Karpas-422 (cell line): ENCODE measurements at regions not wholly inside any gene's neighbourhood (a gene's known extent, or its start where the extent isn't known, plus 50 kb on each side); places are given as distances from the start of the nearest gene placed in this dataset.

Source experiments
- DNase-seq: peaks from one replicate; pipeline ENCODE4 v3.0.0-alpha.2; 2015
- H2AFZ ChIP-seq: fragments of 200-600 bp; sonication (generic); 2 replicates; pipeline ENCODE4 v1.6.1; 2014; ENCODE audit warnings: antibody characterized with exemption, low read length, mixed read lengths
- H3K27ac ChIP-seq: fragments of 200-600 bp; sonication (generic); 2 replicates; pipeline ENCODE4 v1.5.1; 2014; ENCODE audit warnings: mild to moderate bottlenecking, low read length, moderate library complexity
- H3K27me3 ChIP-seq: fragments of 200-600 bp; sonication (generic); 2 replicates; pipeline ENCODE4 v1.6.1; 2014; ENCODE audit warnings: low read length, mixed read lengths
- H3K36me3 ChIP-seq: fragments of 200-600 bp; sonication (generic); 2 replicates; pipeline ENCODE4 v1.6.1; 2014; ENCODE audit warnings: low read length, mixed read lengths; ENCODE audit not compliant: insufficient read depth
- H3K4me1 ChIP-seq: fragments of 200-600 bp; sonication (generic); 2 replicates; pipeline ENCODE4 v1.6.1; 2014; ENCODE audit warnings: mild to moderate bottlenecking, low read length, mixed read lengths
- H3K4me2 ChIP-seq: fragments of 200-600 bp; sonication (generic); 2 replicates; pipeline ENCODE4 v1.6.1; 2014; ENCODE audit warnings: low read length, low read depth, mild to moderate bottlenecking; ENCODE audit not compliant: poor library complexity, severe bottlenecking
- H3K4me3 ChIP-seq: fragments of 200-600 bp; sonication (generic); 2 replicates; pipeline ENCODE4 v1.5.1; 2014; ENCODE audit warnings: mild to moderate bottlenecking, antibody characterized with exemption, low read length, mixed read lengths
- H3K79me2 ChIP-seq: fragments of 200-600 bp; sonication (generic); 2 replicates; pipeline ENCODE4 v1.6.1; 2014; ENCODE audit warnings: mild to moderate bottlenecking, low read length, mixed read lengths
- H3K9ac ChIP-seq: fragments of 200-600 bp; sonication (generic); 2 replicates; pipeline ENCODE4 v1.6.0; 2014; ENCODE audit warnings: low read length
- H3K9me2 ChIP-seq: fragments of 200-600 bp; sonication (generic), shearing (Covaris generic); replicated peaks from 2 replicates; pipeline ENCODE4 v1.6.0; 2014; ENCODE audit warnings: mild to moderate bottlenecking, low read length, moderate library complexity; ENCODE audit not compliant: insufficient read depth
- H3K9me3 ChIP-seq: fragments of 300-700, 200-600 bp; sonication (generic); 2 replicates; pipeline ENCODE4 v1.6.1; 2014; ENCODE audit warnings: low read length, mixed read lengths
- H4K20me1 ChIP-seq: fragments of 200-600 bp; sonication (generic); 2 replicates; pipeline ENCODE4 v1.6.1; 2014; ENCODE audit warnings: mild to moderate bottlenecking, antibody characterized with exemption, low read length, low read depth; ENCODE audit not compliant: insufficient read depth

GRCh38 chr6:169866668-169867521 is 115.5 kb downstream of the ERMARD start:
- no peaks in the 10 kb centered on the region for H3K4me1 ChIP-seq
- no peaks in the 10 kb centered on the region for H3K79me2 ChIP-seq
- no peak for DNase-seq
- no peaks in the 10 kb centered on the region for H3K9me2 ChIP-seq
- no peaks in the 10 kb centered on the region for H3K36me3 ChIP-seq
- H3K9me3 ChIP-seq = no peaks in the 10 kb centered on the region
- no peak overlapping the region for H3K9ac ChIP-seq
- no peak overlapping the region for H2AFZ ChIP-seq
- no peaks in the 10 kb centered on the region for H3K27me3 ChIP-seq
- H3K4me2 ChIP-seq = no peak overlapping the region
- H3K27ac ChIP-seq = no peak overlapping the region
- H3K4me3 ChIP-seq = no peak overlapping the region
- no peaks in the 10 kb centered on the region for H4K20me1 ChIP-seq

- DNase-seq = no peak
- no peaks in the 10 kb centered on the region for H3K36me3 ChIP-seq
- no peaks in the 10 kb centered on the region for H3K9me2 ChIP-seq
- no peaks in the 10 kb centered on the region for H3K9me3 ChIP-seq
- H3K9ac ChIP-seq = no peak overlapping the region
- no peak overlapping the region for H3K4me3 ChIP-seq
- no peaks in the 10 kb centered on the region for H4K20me1 ChIP-seq
- H3K79me2 ChIP-seq = no peaks in the 10 kb centered on the region
- no peak overlapping the region for H3K4me2 ChIP-seq
- no peaks in the 10 kb centered on the region for H3K27me3 ChIP-seq
- no peaks in the 10 kb centered on the region for H3K4me1 ChIP-seq
- no peak overlapping the region for H2AFZ ChIP-seq
- H3K27ac ChIP-seq = no peak overlapping the region
Observed at GRCh38 chr6:169866140-169866534, 114.7 kb downstream of the ERMARD start.

GRCh38 chr6:169865346-169866139 is 114.1 kb downstream of the ERMARD start:
- no peak for DNase-seq
- Histone ChIP-seq H3K36me3 (no peaks in the 10 kb centered on the region), H3K4me3 (no peak overlapping the region), H2AFZ (no peak overlapping the region), H3K27ac (no peak overlapping the region), H3K79me2 (no peaks in the 10 kb centered on the region), H3K9ac (no peak overlapping the region), H3K9me2 (no peaks in the 10 kb centered on the region), H3K27me3 (no peaks in the 10 kb centered on the region), H3K9me3 (no peaks in the 10 kb centered on the region), H3K4me1 (no peaks in the 10 kb centered on the region), H4K20me1 (no peaks in the 10 kb centered on the region), H3K4me2 (no peak overlapping the region)

GRCh38 chr6:169864148-169865020 is 113.0 kb downstream of the ERMARD start:
- Histone ChIP-seq H3K9me3 (no peaks in the 10 kb centered on the region), H3K36me3 (no peaks in the 10 kb centered on the region), H3K4me2 (no peak overlapping the region), H3K79me2 (no peaks in the 10 kb centered on the region), H3K4me1 (no peaks in the 10 kb centered on the region), H2AFZ (no peak overlapping the region), H3K9ac (no peak overlapping the region), H3K27ac (no peak overlapping the region), H3K27me3 (no peaks in the 10 kb centered on the region), H3K9me2 (no peaks in the 10 kb centered on the region), H4K20me1 (no peaks in the 10 kb centered on the region), H3K4me3 (no peak overlapping the region)
- no peak for DNase-seq

GRCh38 chr6:169863710-169864109 is 112.3 kb downstream of the ERMARD start:
- Histone ChIP-seq H3K27ac (no peak overlapping the region), H3K4me3 (no peak overlapping the region), H3K36me3 (no peaks in the 10 kb centered on the region), H4K20me1 (no peaks in the 10 kb centered on the region), H3K9me2 (no peaks in the 10 kb centered on the region), H3K9ac (no peak overlapping the region), H3K4me1 (no peaks in the 10 kb centered on the region), H3K4me2 (no peak overlapping the region), H3K9me3 (no peaks in the 10 kb centered on the region), H3K79me2 (no peaks in the 10 kb centered on the region), H2AFZ (no peak overlapping the region), H3K27me3 (no peaks in the 10 kb centered on the region)
- DNase-seq = no peak

- H3K27ac ChIP-seq = no peak overlapping the region
- no peaks in the 10 kb centered on the region for H3K4me1 ChIP-seq
- H4K20me1 ChIP-seq = no peaks in the 10 kb centered on the region
- H3K9me2 ChIP-seq = no peaks in the 10 kb centered on the region
- no peak for DNase-seq
- no peak overlapping the region for H3K4me3 ChIP-seq
- no peaks in the 10 kb centered on the region for H3K27me3 ChIP-seq
- no peaks in the 10 kb centered on the region for H3K79me2 ChIP-seq
- no peaks in the 10 kb centered on the region for H3K9me3 ChIP-seq
- no peaks in the 10 kb centered on the region for H3K36me3 ChIP-seq
- H3K9ac ChIP-seq = no peak overlapping the region
- no peak overlapping the region for H2AFZ ChIP-seq
- H3K4me2 ChIP-seq = no peak overlapping the region
Observed at GRCh38 chr6:169862892-169863525, 111.6 kb downstream of the ERMARD start.

GRCh38 chr6:169862043-169862891 is 110.8 kb downstream of the ERMARD start:
- Histone ChIP-seq H3K9me2 (no peaks in the 10 kb centered on the region), H2AFZ (no peak overlapping the region), H3K9me3 (no peaks in the 10 kb centered on the region), H3K36me3 (no peaks in the 10 kb centered on the region), H3K9ac (no peak overlapping the region), H3K27me3 (no peaks in the 10 kb centered on the region), H3K79me2 (no peaks in the 10 kb centered on the region), H4K20me1 (no peaks in the 10 kb centered on the region), H3K4me3 (no peak overlapping the region), H3K4me1 (no peaks in the 10 kb centered on the region), H3K4me2 (no peak overlapping the region), H3K27ac (no peak overlapping the region)
- DNase-seq = no peak
